ENCODE measurements at regions not wholly inside any gene's neighbourhood (a gene's known extent, or its start where the extent isn't known, plus 50 kb on each side); places are given as distances from the start of the nearest gene placed in this dataset.

- TF ChIP-seq CTCF (IDR thresholded peaks at IDR 0.05; ENCODE audit: insufficient read depth, low read length, poor library complexity, severe bottlenecking) = no peak
- Histone ChIP-seq H3K27me3 (replicated peaks; ENCODE audit: control insufficient read depth, insufficient read depth, low read length) (no peaks in the 10 kb centered on the region), H3K36me3 (ENCODE audit: control insufficient read depth, insufficient read depth, low read length) (no peaks in the 10 kb centered on the region), H3K4me3 (replicated peaks; ENCODE audit: low read depth, low read length) (no peak overlapping the region)
- DNase-seq (ENCODE audit: extremely low read depth, insufficient read length) = no peak
Observed at GRCh38 chr2:21640046-21640445, 516.3 kb downstream of the TDRD15 start.

GRCh38 chr2:21642647-21643046 is 518.9 kb downstream of the TDRD15 start:
- H3K36me3 ChIP-seq (ENCODE audit: control insufficient read depth, insufficient read depth, low read length) = no peaks in the 10 kb centered on the region
- no peak for TF ChIP-seq CTCF (IDR thresholded peaks at IDR 0.05; ENCODE audit: insufficient read depth, low read length, poor library complexity, severe bottlenecking)
- no peaks in the 10 kb centered on the region for H3K27me3 ChIP-seq (replicated peaks; ENCODE audit: control insufficient read depth, insufficient read depth, low read length)
- H3K4me3 ChIP-seq (replicated peaks; ENCODE audit: low read depth, low read length) = no peak overlapping the region
- DNase-seq (ENCODE audit: extremely low read depth, insufficient read length) = no peak

GRCh38 chr2:21643180-21643579 is 519.4 kb downstream of the TDRD15 start:
- no peaks in the 10 kb centered on the region for H3K27me3 ChIP-seq (replicated peaks; ENCODE audit: control insufficient read depth, insufficient read depth, low read length)
- no peak for DNase-seq (ENCODE audit: extremely low read depth, insufficient read length)
- H3K4me3 ChIP-seq (replicated peaks; ENCODE audit: low read depth, low read length) = no peak overlapping the region
- no peak for TF ChIP-seq CTCF (IDR thresholded peaks at IDR 0.05; ENCODE audit: insufficient read depth, low read length, poor library complexity, severe bottlenecking)
- H3K36me3 ChIP-seq (ENCODE audit: control insufficient read depth, insufficient read depth, low read length) = no peaks in the 10 kb centered on the region

- no peak for DNase-seq (ENCODE audit: extremely low read depth, insufficient read length)
- Histone ChIP-seq H3K27me3 (replicated peaks; ENCODE audit: control insufficient read depth, insufficient read depth, low read length) (no peaks in the 10 kb centered on the region), H3K4me3 (replicated peaks; ENCODE audit: low read depth, low read length) (no peak overlapping the region), H3K36me3 (ENCODE audit: control insufficient read depth, insufficient read depth, low read length) (no peaks in the 10 kb centered on the region)
- TF ChIP-seq CTCF (IDR thresholded peaks at IDR 0.05; ENCODE audit: insufficient read depth, low read length, poor library complexity, severe bottlenecking) = no peak
Observed at GRCh38 chr2:21644266-21644665, 520.5 kb downstream of the TDRD15 start.

GRCh38 chr2:21646345-21646744 is 522.6 kb downstream of the TDRD15 start:
- H3K27me3 ChIP-seq (replicated peaks; ENCODE audit: control insufficient read depth, insufficient read depth, low read length) = no peaks in the 10 kb centered on the region
- no peak overlapping the region for H3K4me3 ChIP-seq (replicated peaks; ENCODE audit: low read depth, low read length)
- no peak for TF ChIP-seq CTCF (IDR thresholded peaks at IDR 0.05; ENCODE audit: insufficient read depth, low read length, poor library complexity, severe bottlenecking)
- DNase-seq (ENCODE audit: extremely low read depth, insufficient read length) = no peak
- H3K36me3 ChIP-seq (ENCODE audit: control insufficient read depth, insufficient read depth, low read length) = no peaks in the 10 kb centered on the region

GRCh38 chr2:21650569-21650968 is 526.8 kb downstream of the TDRD15 start:
- H3K4me3 ChIP-seq (replicated peaks; ENCODE audit: low read depth, low read length) = no peak overlapping the region
- TF ChIP-seq CTCF (IDR thresholded peaks at IDR 0.05; ENCODE audit: insufficient read depth, low read length, poor library complexity, severe bottlenecking) = no peak
- no peaks in the 10 kb centered on the region for H3K27me3 ChIP-seq (replicated peaks; ENCODE audit: control insufficient read depth, insufficient read depth, low read length)
- no peaks in the 10 kb centered on the region for H3K36me3 ChIP-seq (ENCODE audit: control insufficient read depth, insufficient read depth, low read length)
- DNase-seq (ENCODE audit: extremely low read depth, insufficient read length) = no peak
